OCI-LY7 (cell line): ENCODE measurements at regions not wholly inside any gene's neighbourhood (a gene's known extent, or its start where the extent isn't known, plus 50 kb on each side); places are given as distances from the start of the nearest gene placed in this dataset.

Experiments
- CTCF ChIP-seq: fragments of 200-600 bp; sonication (generic); conservative IDR thresholded peaks from 2 replicates; pipeline ENCODE4 v1.5.1; 2014; ENCODE audit warnings: mild to moderate bottlenecking, antibody characterized with exemption, low read length, moderate library complexity, mixed read lengths
- EZH2phosphoT487 ChIP-seq: fragments of 200-600 bp; sonication (generic); IDR thresholded peaks from 2 replicates; pipeline ENCODE4 v1.6.1; 2018; ENCODE audit warnings: low read depth, borderline replicate concordance, mild to moderate bottlenecking, mixed run types, antibody characterized with exemption, low read length, moderate library complexity, mixed read lengths

- TF ChIP-seq CTCF (no peak), EZH2phosphoT487 (no peak)
Measured at GRCh38 chr20:40899344-40899743, 129.3 kb upstream of the TOP1 start.
